SK-N-SH (cell line): ENCODE measurements at regions not wholly inside any gene's neighbourhood (a gene's known extent, or its start where the extent isn't known, plus 50 kb on each side); places are given as distances from the start of the nearest gene placed in this dataset.

Experiments
- ELF1 ChIP-seq: IDR thresholded peaks from 2 replicates; pipeline ENCODE4 v1.4.0; 2012
- POLR2AphosphoS5 ChIP-seq: IDR thresholded peaks from 2 replicates; pipeline ENCODE4 v1.6.1; 2012; ENCODE audit warnings: low read depth, low read length
- RFX5 ChIP-seq: IDR thresholded peaks from 2 replicates; pipeline ENCODE4 v1.6.1; 2012; ENCODE audit warnings: mild to moderate bottlenecking, improper control_type of control experiment, low read length
- TAF1 ChIP-seq: IDR thresholded peaks from 2 replicates; pipeline ENCODE4 v1.6.1; 2012; ENCODE audit warnings: low read depth, mild to moderate bottlenecking, low read length, moderate library complexity, borderline replicate concordance
- YY1 ChIP-seq: IDR thresholded peaks from 2 replicates; pipeline ENCODE4 v1.4.0; 2012; ENCODE audit warnings: low read depth, mild to moderate bottlenecking
- TF ChIP-seq, protein P1 (sequence below): fragments of 200-600 bp; sonication (generic); IDR thresholded peaks from 2 replicates; pipeline ENCODE4 v1.6.1; 2017; ENCODE audit warnings: antibody characterized with exemption, mild to moderate bottlenecking, moderate library complexity

GRCh38 chr4:59248313-59248712, 1951.8 kb upstream of the ADGRL3 start:
- TF ChIP-seq, protein P1, sequence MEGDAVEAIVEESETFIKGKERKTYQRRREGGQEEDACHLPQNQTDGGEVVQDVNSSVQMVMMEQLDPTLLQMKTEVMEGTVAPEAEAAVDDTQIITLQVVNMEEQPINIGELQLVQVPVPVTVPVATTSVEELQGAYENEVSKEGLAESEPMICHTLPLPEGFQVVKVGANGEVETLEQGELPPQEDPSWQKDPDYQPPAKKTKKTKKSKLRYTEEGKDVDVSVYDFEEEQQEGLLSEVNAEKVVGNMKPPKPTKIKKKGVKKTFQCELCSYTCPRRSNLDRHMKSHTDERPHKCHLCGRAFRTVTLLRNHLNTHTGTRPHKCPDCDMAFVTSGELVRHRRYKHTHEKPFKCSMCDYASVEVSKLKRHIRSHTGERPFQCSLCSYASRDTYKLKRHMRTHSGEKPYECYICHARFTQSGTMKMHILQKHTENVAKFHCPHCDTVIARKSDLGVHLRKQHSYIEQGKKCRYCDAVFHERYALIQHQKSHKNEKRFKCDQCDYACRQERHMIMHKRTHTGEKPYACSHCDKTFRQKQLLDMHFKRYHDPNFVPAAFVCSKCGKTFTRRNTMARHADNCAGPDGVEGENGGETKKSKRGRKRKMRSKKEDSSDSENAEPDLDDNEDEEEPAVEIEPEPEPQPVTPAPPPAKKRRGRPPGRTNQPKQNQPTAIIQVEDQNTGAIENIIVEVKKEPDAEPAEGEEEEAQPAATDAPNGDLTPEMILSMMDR = no peak
- TF ChIP-seq POLR2AphosphoS5 (no peak), YY1 (no peak), RFX5 (no peak), ELF1 (no peak), TAF1 (no peak)
